HepG2 (cell line): ENCODE measurements at regions not wholly inside any gene's neighbourhood (a gene's known extent, or its start where the extent isn't known, plus 50 kb on each side); places are given as distances from the start of the nearest gene placed in this dataset.

Experiments used
- ARNT ChIP-seq: fragments of 450-650 bp; IDR thresholded peaks from 2 replicates; pipeline ENCODE4 v1.6.1; 2017
- CTCF ChIP-seq: sonication (generic); formaldehyde crosslinking; IDR thresholded peaks from 2 replicates; pipeline ENCODE4 v1.5.0; 2020; ENCODE audit warnings: mild to moderate bottlenecking, missing genetic modification reagents, moderate library complexity
- EZH2 ChIP-seq: conservative IDR thresholded peaks from 2 replicates; pipeline ENCODE4 v1.6.1; 2012; ENCODE audit warnings: mild to moderate bottlenecking, low read depth, low read length, moderate library complexity
- FIP1L1 ChIP-seq: fragments of 200-400 bp; formaldehyde crosslinking; IDR thresholded peaks from 2 replicates; pipeline ENCODE4 v1.6.1; 2018; ENCODE audit warnings: low read depth, mild to moderate bottlenecking, low read length, moderate library complexity, borderline replicate concordance; ENCODE audit not compliant: insufficient read depth
- HMGA1 ChIP-seq: sonication (generic); formaldehyde crosslinking; conservative IDR thresholded peaks from 2 replicates; pipeline ENCODE4 v1.4.0; 2020; ENCODE audit warnings: missing genetic modification reagents
- IKZF4 ChIP-seq: sonication (generic); formaldehyde crosslinking; IDR thresholded peaks from 2 replicates; pipeline ENCODE4 v1.5.1; 2020; ENCODE audit warnings: borderline replicate concordance, mild to moderate bottlenecking, low read depth, missing genetic modification reagents; ENCODE audit errors: not compliant biosample characterization
- PBX3 ChIP-seq: sonication (generic); formaldehyde crosslinking; IDR thresholded peaks from 2 replicates; pipeline ENCODE4 v1.8.1; 2023; ENCODE audit warnings: missing genetic modification reagents, inconsistent platforms, borderline replicate concordance
- ZBTB21 ChIP-seq: sonication (generic); formaldehyde crosslinking; IDR thresholded peaks from 2 replicates; pipeline ENCODE4 v1.4.0; 2020; ENCODE audit warnings: missing genetic modification reagents
- ZNF20 ChIP-seq: sonication (generic); formaldehyde crosslinking; IDR thresholded peaks from 2 replicates; pipeline ENCODE4 v1.4.0; 2020; ENCODE audit warnings: mild to moderate bottlenecking, moderate library complexity, missing genetic modification reagents
- ZNF644 ChIP-seq: IDR thresholded peaks from 2 replicates; pipeline ENCODE4 v1.6.1; 2016; ENCODE audit warnings: low read depth

- TF ChIP-seq PBX3 (no peak), ARNT (no peak), IKZF4 (no peak), FIP1L1 (no peak), HMGA1 (CRISPR knock-in tag) (no peak), ZNF644 (CRISPR knock-in tag) (no peak), CTCF (CRISPR knock-in tag) (no peak), EZH2 (no peak), ZNF20 (CRISPR knock-in tag) (no peak), ZBTB21 (CRISPR knock-in tag) (no peak)
Observed at GRCh38 chrX:42708222-42708621, 69.7 kb downstream of the PPP1R2C start.
